HEK293T (cell line): ENCODE measurements at regions not wholly inside any gene's neighbourhood (a gene's known extent, or its start where the extent isn't known, plus 50 kb on each side); places are given as distances from the start of the nearest gene placed in this dataset.

Source experiments
- CTCF ChIA-PET: fragments of 350-600 bp; formaldehyde crosslinking; extraction: SDS; loops from one replicate; lab custom pipeline; 2021; ENCODE audit warnings: antibody characterized with exemption, inconsistent platforms; lab: Yijun Ruan, JAX
- POLR2A ChIA-PET: fragments of 350-600 bp; formaldehyde crosslinking; extraction: SDS; loops from one replicate; lab custom pipeline; 2020; ENCODE audit warnings: antibody characterized with exemption, inconsistent platforms; lab: Yijun Ruan, JAX
- DNase-seq: peaks from one replicate; pipeline ENCODE4 v3.0.0; 2012; ENCODE audit warnings: mixed read lengths; ENCODE audit errors: extremely low spot score
- ARNT ChIP-seq: fragments of 450-650 bp; IDR thresholded peaks from 2 replicates; pipeline ENCODE4 v1.6.1; 2017; ENCODE audit warnings: mild to moderate bottlenecking
- BHLHE40 ChIP-seq: fragments of 450-650 bp; IDR thresholded peaks from 2 replicates; pipeline ENCODE4 v1.6.1; 2016; ENCODE audit warnings: mild to moderate bottlenecking, moderate library complexity, borderline replicate concordance
- CTBP1 ChIP-seq: fragments of 450-650 bp; IDR thresholded peaks from 2 replicates; pipeline ENCODE4 v1.6.1; 2016; ENCODE audit warnings: borderline replicate concordance
- ELF4 ChIP-seq: fragments of 450-650 bp; IDR thresholded peaks from 2 replicates; pipeline ENCODE4 v1.6.1; 2017; ENCODE audit warnings: antibody characterized with exemption
- FOXA1 ChIP-seq: fragments of 450-650 bp; IDR thresholded peaks from 2 replicates; pipeline ENCODE4 v1.6.1; 2016; ENCODE audit warnings: mild to moderate bottlenecking
- FOXK2 ChIP-seq: fragments of 450-650 bp; IDR thresholded peaks from 2 replicates; pipeline ENCODE4 v1.6.1; 2016; ENCODE audit warnings: mild to moderate bottlenecking
- FOXM1 ChIP-seq: fragments of 450-650 bp; IDR thresholded peaks from 2 replicates; pipeline ENCODE4 v1.6.1; 2017; ENCODE audit warnings: mild to moderate bottlenecking, borderline replicate concordance
- HDGF ChIP-seq: fragments of 450-650 bp; IDR thresholded peaks from 2 replicates; pipeline ENCODE4 v1.6.1; 2017; ENCODE audit warnings: antibody characterized with exemption, borderline replicate concordance
- L3MBTL2 ChIP-seq: fragments of 450-650 bp; conservative IDR thresholded peaks from 2 replicates; pipeline ENCODE4 v1.6.1; 2016; ENCODE audit warnings: mild to moderate bottlenecking
- LEF1 ChIP-seq: fragments of 450-650 bp; IDR thresholded peaks from 2 replicates; pipeline ENCODE4 v1.6.1; 2017; ENCODE audit warnings: mild to moderate bottlenecking, borderline replicate concordance
- NFRKB ChIP-seq: fragments of 450-650 bp; IDR thresholded peaks from 2 replicates; pipeline ENCODE4 v1.6.1; 2016; ENCODE audit warnings: mild to moderate bottlenecking, moderate library complexity
- PKNOX1 ChIP-seq: fragments of 450-650 bp; IDR thresholded peaks from 2 replicates; pipeline ENCODE4 v1.6.1; 2016
- SP1 ChIP-seq: fragments of 450-650 bp; IDR thresholded peaks from 2 replicates; pipeline ENCODE4 v1.6.1; 2017
- SUZ12 ChIP-seq: fragments of 450-650 bp; IDR thresholded peaks from 2 replicates; pipeline ENCODE4 v1.6.1; 2016; ENCODE audit warnings: mild to moderate bottlenecking
- TARDBP ChIP-seq: fragments of 450-650 bp; IDR thresholded peaks from 2 replicates; pipeline ENCODE4 v1.6.1; 2016
- ZNF384 ChIP-seq: fragments of 450-650 bp; IDR thresholded peaks from 2 replicates; pipeline ENCODE4 v1.6.1; 2016

DNA sequence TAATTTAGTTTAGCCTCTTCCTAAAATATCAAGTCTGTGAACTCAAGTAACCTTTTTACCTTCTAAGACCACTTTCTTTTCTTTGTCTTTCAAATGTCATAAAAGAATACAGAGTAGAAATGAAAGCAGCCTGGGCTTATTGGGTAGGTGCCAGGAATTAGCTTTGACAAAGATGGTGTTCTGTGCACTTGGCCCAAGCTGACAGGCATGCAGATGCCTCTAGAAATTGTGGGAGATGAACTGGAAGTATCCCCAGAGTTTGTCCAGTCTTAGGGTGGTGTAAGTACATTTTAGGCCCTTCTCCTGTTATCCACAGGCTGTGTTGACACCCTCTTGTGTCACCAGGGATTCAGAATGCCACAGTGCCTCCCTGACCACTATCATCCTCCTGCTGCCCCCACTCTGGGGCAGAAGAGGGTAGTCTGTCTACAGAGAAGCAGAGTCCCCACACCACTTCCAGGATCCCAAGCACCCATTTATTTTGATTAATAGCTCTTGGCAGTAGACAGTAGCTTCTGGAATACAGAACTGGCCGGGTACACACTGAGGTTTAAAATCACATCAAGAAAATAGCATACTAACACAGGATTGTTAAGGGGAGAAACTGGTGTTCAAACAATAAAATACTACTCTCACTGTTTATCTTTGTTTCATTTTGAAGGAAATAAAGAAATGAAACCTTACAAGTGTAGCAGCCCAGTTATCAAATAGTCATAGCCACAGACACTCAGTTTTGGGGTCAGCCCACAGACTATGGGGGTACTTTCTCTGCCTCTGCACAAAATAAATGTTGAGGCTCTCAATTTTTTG lies 343.2 kb downstream of the KCNRG start:
- CTCF ChIA-PET = interaction anchor here (0.6 to 0.7 kb wide), 2 partner anchors 28 to 221 kb away, joined by 3 read pairs; no protein-coding TSS in a partner anchor

GRCh38 chr13:50359041-50359367 lies 343.8 kb downstream of the KCNRG start:
- no peak for TF ChIP-seq ARNT
- TF ChIP-seq PKNOX1 = no peak
- no peak for TF ChIP-seq LEF1
- no peak for TF ChIP-seq ELF4
- TF ChIP-seq FOXA1 = no peak
- no peak for TF ChIP-seq ZNF384
- TF ChIP-seq NFRKB = no peak
- no peak for TF ChIP-seq HDGF
- no peak for TF ChIP-seq TARDBP
- TF ChIP-seq BHLHE40 = no peak
- TF ChIP-seq SUZ12 = no peak
- TF ChIP-seq FOXM1 = no peak
- no peak for TF ChIP-seq FOXK2
- TF ChIP-seq CTBP1 = no peak
- no peak for TF ChIP-seq L3MBTL2
- TF ChIP-seq SP1 = no peak
- ChIA-PET CTCF (no interaction called here), POLR2A (interaction anchor here (2.8 kb wide), 1 partner anchor 234 kb away, joined by 20 read pairs; no protein-coding TSS in a partner anchor)
- DNase-seq = no peak

More for the DNA sequence above, 343.2 kb downstream of the KCNRG start:
- no peak for DNase-seq
- no peak for TF ChIP-seq L3MBTL2
- no peak for TF ChIP-seq HDGF
- TF ChIP-seq FOXM1 = no peak
- no peak for TF ChIP-seq TARDBP
- no peak for TF ChIP-seq LEF1
- no peak for TF ChIP-seq FOXK2
- TF ChIP-seq FOXA1 = no peak
- no peak for TF ChIP-seq BHLHE40
- POLR2A ChIA-PET = interaction anchor here (1.0 to 2.8 kb wide), 5 partner anchors 12 to 233 kb away, joined by 4 to 20 read pairs (median 6); no protein-coding TSS in a partner anchor

DNA sequence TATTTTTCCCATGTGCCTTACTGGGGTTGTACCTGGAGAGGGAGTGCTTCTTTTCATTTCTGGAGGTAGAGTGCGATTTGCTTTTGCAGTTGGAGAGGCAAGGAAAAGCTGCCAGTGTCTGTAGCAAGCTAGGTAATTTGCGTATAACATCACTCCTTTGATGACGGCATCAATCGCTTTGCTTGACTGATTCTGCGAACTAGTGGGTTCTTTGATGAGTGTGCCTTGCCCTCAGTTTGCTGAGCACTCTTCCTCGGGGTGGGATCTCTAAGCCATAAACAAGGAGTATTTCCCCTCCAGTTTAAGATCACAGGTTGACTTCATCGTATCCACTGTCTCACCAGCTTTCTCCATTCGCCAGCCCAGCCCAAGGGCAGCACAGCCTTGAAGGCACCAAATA lies 344.5 kb downstream of the KCNRG start:
- DNase-seq = no peak
- ChIA-PET CTCF (interaction anchor here (0.6 to 1.4 kb wide), 2 partner anchors 27 to 276 kb away, joined by 3 read pairs; no protein-coding TSS in a partner anchor), POLR2A (no interaction called here)
- TF ChIP-seq FOXK2 (no peak), LEF1 (no peak), PKNOX1 (no peak), HDGF (no peak), TARDBP (no peak), FOXM1 (no peak), CTBP1 (no peak), FOXA1 (no peak)

GRCh38 chr13:50360637-50361036 lies 345.4 kb downstream of the KCNRG start:
- ChIA-PET CTCF (interaction anchor here (0.6 to 1.4 kb wide), 2 partner anchors 26 to 277 kb away, joined by 3 read pairs; no protein-coding TSS in a partner anchor), POLR2A (no interaction called here)
- DNase-seq = no peak
- no peak for TF ChIP-seq FOXM1
- no peak for TF ChIP-seq ARNT
- TF ChIP-seq CTBP1 = no peak

DNA sequence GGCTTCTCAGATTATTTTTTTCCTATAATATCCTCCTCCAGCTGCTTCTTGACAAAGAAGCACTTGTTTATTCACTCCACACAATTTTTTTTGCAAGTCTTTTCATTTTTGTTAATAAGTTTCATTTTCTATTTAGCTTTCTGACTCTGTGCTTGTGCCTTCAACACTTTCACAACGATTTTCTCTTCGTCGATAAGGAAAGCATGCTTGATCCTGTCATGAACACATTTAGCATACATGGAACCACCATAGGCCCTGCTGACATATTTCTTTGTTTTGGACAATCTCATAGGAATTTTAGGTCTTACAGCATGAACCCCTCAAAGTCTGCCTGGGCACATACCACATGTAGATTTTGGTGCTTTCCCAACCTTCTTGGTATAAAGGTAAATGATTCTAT lies 346.0 kb downstream of the KCNRG start:
- no peak for DNase-seq
- ChIA-PET CTCF (no interaction called here), POLR2A (no interaction called here)
- TF ChIP-seq SUZ12 (no peak), ARNT (no peak), NFRKB (no peak), LEF1 (no peak), FOXM1 (no peak), ELF4 (no peak), BHLHE40 (no peak), HDGF (no peak), FOXK2 (no peak), FOXA1 (no peak), TARDBP (no peak)

GRCh38 chr13:50365408-50366391 lies 350.5 kb downstream of the KCNRG start:
- no peak for DNase-seq
- ChIA-PET CTCF (interaction anchor here (0.6 kb wide), 1 partner anchor 435 kb away, joined by 3 read pairs; no protein-coding TSS in a partner anchor), POLR2A (interaction anchor here (1.6 kb wide), 1 partner anchor 241 kb away, joined by 4 read pairs; no protein-coding TSS in a partner anchor)
- TF ChIP-seq ELF4 (no peak), ARNT (no peak), SP1 (no peak), BHLHE40 (no peak), FOXA1 (no peak), SUZ12 (no peak), L3MBTL2 (no peak), FOXM1 (no peak), TARDBP (no peak), HDGF (no peak), NFRKB (no peak), FOXK2 (no peak)
